ENCODE measurements at regions not wholly inside any gene's neighbourhood (a gene's known extent, or its start where the extent isn't known, plus 50 kb on each side); places are given as distances from the start of the nearest gene placed in this dataset.

GRCh38 chr14:49017447-49017846 is 568.7 kb downstream of the RPS29 start (continued):
- TF ChIP-seq ZNF449 (tag by site-specific recombination; IDR thresholded peaks at IDR 0.05) (no peak), ZSCAN5A (tag by site-specific recombination; IDR thresholded peaks at IDR 0.05) (no peak), ZNF558 (tag by site-specific recombination; IDR thresholded peaks at IDR 0.05) (no peak), ZFP3 (tag by site-specific recombination; IDR thresholded peaks at IDR 0.05; ENCODE audit: low read depth) (no peak), INSM2 (tag by site-specific recombination; IDR thresholded peaks at IDR 0.05) (no peak)

GRCh38 chr14:49016381-49016780 is 569.8 kb downstream of the RPS29 start:
- Histone ChIP-seq H3K9me3 (ENCODE audit: control insufficient read depth, insufficient read depth, low read depth, low read length) (no peaks in the 10 kb centered on the region), H3K4me1 (ENCODE audit: control insufficient read depth, insufficient read depth, low read length) (no peaks in the 10 kb centered on the region)
- TF ChIP-seq ZNF473 (tag by site-specific recombination; IDR thresholded peaks at IDR 0.05): no peak
- TF ChIP-seq ZNF148 (tag by site-specific recombination; IDR thresholded peaks at IDR 0.05; ENCODE audit: borderline replicate concordance): no peak
- TF ChIP-seq ZBTB44 (tag by site-specific recombination; IDR thresholded peaks at IDR 0.05): no peak
- no peak for TF ChIP-seq ZNF24 (tag by site-specific recombination; IDR thresholded peaks at IDR 0.05)
- no peak for TF ChIP-seq PRDM10 (tag by site-specific recombination; IDR thresholded peaks at IDR 0.05)
- TF ChIP-seq HOXA7 (CRISPR knock-in tag; IDR thresholded peaks at IDR 0.05; ENCODE audit: borderline replicate concordance): no peak
- TF ChIP-seq ZNF626 (tag by site-specific recombination; IDR thresholded peaks at IDR 0.05): no peak
- TF ChIP-seq ZNF639 (tag by site-specific recombination; IDR thresholded peaks at IDR 0.05): no peak
- no peak for TF ChIP-seq ZNF585B (tag by site-specific recombination; IDR thresholded peaks at IDR 0.05)
- TF ChIP-seq ZNF843 (tag by site-specific recombination; IDR thresholded peaks at IDR 0.05): no peak
- no peak for TF ChIP-seq GLI2 (tag by site-specific recombination; IDR thresholded peaks at IDR 0.05; ENCODE audit: borderline replicate concordance, low read depth)
- no peak for TF ChIP-seq ZFHX2 (tag by site-specific recombination; conservative IDR thresholded peaks at IDR 0.05)
- no peak for TF ChIP-seq ZNF830 (tag by site-specific recombination; IDR thresholded peaks at IDR 0.05; ENCODE audit: low read depth)
- no peak for TF ChIP-seq ZNF280C (tag by site-specific recombination; IDR thresholded peaks at IDR 0.05)
- TF ChIP-seq ZNF792 (tag by site-specific recombination; IDR thresholded peaks at IDR 0.05): no peak

More at GRCh38 chr14:49016381-49016780, 569.8 kb downstream of the RPS29 start:
- CTCF ChIA-PET: no interaction called here
- H3K27ac ChIP-seq (ENCODE audit: extremely low read depth, low read depth, low read length): no peak overlapping the region
- POLR2A ChIA-PET: no interaction called here
- H3K4me3 ChIP-seq (ENCODE audit: low read depth, low read length): no peak overlapping the region
- no peaks in the 10 kb centered on the region for H3K36me3 ChIP-seq (ENCODE audit: control insufficient read depth in 2 of 2, insufficient read depth in 1 of 2, low read length in 2 of 2)
